SK-N-SH treated with all-trans-retinoic acid at 6 μM for 48 hours (cell line): ENCODE measurements at regions not wholly inside any gene's neighbourhood (a gene's known extent, or its start where the extent isn't known, plus 50 kb on each side); places are given as distances from the start of the nearest gene placed in this dataset.

Experiments
- CSDC2 ChIP-seq: fragments of 250-450 bp; sonication (Bioruptor Pico); IDR thresholded peaks from 2 replicates; pipeline ENCODE4 v1.5.0; 2020; ENCODE audit warnings: mild to moderate bottlenecking, moderate library complexity
- CSRNP3 ChIP-seq: fragments of 250-450 bp; sonication (Bioruptor Pico); IDR thresholded peaks from 2 replicates; pipeline ENCODE4 v1.5.1; 2021; ENCODE audit warnings: mild to moderate bottlenecking, moderate library complexity
- TOX ChIP-seq: fragments of 250-450 bp; sonication (Bioruptor Pico); IDR thresholded peaks from 2 replicates; pipeline ENCODE4 v1.8.0; 2021; ENCODE audit warnings: mild to moderate bottlenecking, moderate library complexity, borderline replicate concordance
- ZFP30 ChIP-seq: fragments of 450-650 bp; formaldehyde crosslinking; IDR thresholded peaks from 2 replicates; pipeline ENCODE4 v1.5.0; 2022; ENCODE audit warnings: mild to moderate bottlenecking, moderate library complexity
- ZNF8 ChIP-seq: fragments of 450-650 bp; formaldehyde crosslinking; IDR thresholded peaks from 2 replicates; pipeline ENCODE4 v1.5.0; 2020; ENCODE audit warnings: mild to moderate bottlenecking, moderate library complexity

- TF ChIP-seq CSDC2: no peak
- no peak for TF ChIP-seq ZFP30 (CRISPR knock-in tag)
- TF ChIP-seq ZNF8 (CRISPR knock-in tag): no peak
- no peak for TF ChIP-seq TOX (CRISPR knock-in tag)
- no peak for TF ChIP-seq CSRNP3 (CRISPR knock-in tag)
These were observed 389.9 kb downstream of the TNS1 start for GRCh38 chr2:217612920-217613319.
